Right forelimb (tissue), 1 donor: ENCODE measurements at regions not wholly inside any gene's neighbourhood (a gene's known extent, or its start where the extent isn't known, plus 50 kb on each side); places are given as distances from the start of the nearest gene placed in this dataset.

Experiments
- DNase-seq: peaks from one replicate; pipeline ENCODE4 v3.0.0-alpha.2; 2018

- no peak for DNase-seq
Observed at GRCh38 chr10:116006508-116006907, 266.5 kb downstream of the GFRA1 start.

- DNase-seq: no peak
Observed at GRCh38 chr10:116005301-116005700, 267.7 kb downstream of the GFRA1 start.

- DNase-seq: no peak
Observed at GRCh38 chr10:116002735-116003134, 270.3 kb downstream of the GFRA1 start.

GRCh38 chr10:116001976-116002375, 271.0 kb downstream of the GFRA1 start:
- no peak for DNase-seq

- DNase-seq: peak; percentile 68
Observed at GRCh38 chr10:116001262-116001857, 271.6 kb downstream of the GFRA1 start.

- DNase-seq: no peak
Observed at GRCh38 chr10:116000151-116000842, 272.7 kb downstream of the GFRA1 start.
